GM18508 (cell line): ENCODE measurements at regions not wholly inside any gene's neighbourhood (a gene's known extent, or its start where the extent isn't known, plus 50 kb on each side); places are given as distances from the start of the nearest gene placed in this dataset.
A peak's percentile ranks its signal among the peaks of the same experiment; 100 is the strongest.

ENCODE experiments used
- ATAC-seq: cut with Tn5 transposase; IDR thresholded peaks from one replicate; pipeline ENCODE4 v1.9.1; 2021; ENCODE audit warnings: moderate number of reproducible peaks; ENCODE audit not compliant: insufficient read depth, unreplicated experiment

DNA sequence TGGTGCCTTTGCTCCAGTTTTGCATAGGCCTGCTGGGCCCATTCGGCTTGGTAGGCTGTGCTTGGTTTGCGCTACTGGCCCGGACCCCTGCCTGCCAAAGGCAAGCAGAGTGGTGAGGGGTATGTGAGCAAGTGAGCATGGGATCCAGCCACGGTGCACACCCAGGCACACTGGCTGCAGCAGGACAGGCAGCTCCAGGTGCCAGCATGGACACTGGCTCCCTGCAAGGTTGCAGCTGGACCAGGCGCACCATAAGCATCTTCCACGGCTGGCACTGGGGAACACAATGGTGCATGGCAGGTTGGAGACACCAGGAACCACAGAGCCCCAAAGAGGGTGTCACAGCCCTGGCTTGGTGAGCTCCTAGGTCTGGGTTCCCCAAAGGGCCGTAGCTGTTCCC lies 693.5 kb upstream of the PTBP2 start:
- no peak for ATAC-seq

DNA sequence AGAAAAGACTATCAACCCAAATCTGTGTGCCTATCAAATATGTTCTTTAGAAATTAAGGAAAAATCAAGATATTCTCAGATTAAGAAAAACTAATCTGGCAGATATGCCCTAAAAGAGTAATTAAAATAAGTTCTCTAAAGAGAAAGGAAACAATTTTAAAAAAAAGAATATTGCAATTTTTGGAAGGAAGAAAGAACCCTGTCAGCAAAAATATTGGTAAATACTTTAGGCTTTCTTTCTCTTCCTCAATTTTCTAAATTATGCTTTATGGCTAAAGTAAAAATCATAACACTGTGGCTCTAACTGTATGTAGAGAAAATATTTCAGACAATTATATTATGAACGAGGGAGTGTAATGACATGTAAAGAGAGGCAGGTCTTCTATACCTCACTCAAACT lies 691.3 kb upstream of the PTBP2 start:
- no peak for ATAC-seq

DNA sequence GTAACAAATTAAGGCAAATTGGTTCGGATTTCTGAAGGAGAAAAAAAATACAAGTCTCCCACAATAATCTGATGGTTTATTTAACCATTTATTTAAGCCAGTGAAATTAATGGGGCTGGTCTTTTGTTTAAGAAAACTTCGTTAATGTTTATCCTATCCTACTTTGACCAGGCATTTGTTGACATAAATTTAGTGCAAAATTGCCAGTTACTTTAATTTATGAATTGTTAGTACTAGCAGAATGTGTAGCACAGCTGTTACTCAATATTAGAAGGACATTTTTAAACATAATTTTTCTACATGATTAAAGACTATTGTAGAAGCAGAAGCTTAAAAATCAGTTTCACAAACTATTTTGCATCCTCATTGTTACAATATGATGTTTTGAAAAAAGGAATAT lies 687.6 kb upstream of the PTBP2 start:
- ATAC-seq: no peak

DNA sequence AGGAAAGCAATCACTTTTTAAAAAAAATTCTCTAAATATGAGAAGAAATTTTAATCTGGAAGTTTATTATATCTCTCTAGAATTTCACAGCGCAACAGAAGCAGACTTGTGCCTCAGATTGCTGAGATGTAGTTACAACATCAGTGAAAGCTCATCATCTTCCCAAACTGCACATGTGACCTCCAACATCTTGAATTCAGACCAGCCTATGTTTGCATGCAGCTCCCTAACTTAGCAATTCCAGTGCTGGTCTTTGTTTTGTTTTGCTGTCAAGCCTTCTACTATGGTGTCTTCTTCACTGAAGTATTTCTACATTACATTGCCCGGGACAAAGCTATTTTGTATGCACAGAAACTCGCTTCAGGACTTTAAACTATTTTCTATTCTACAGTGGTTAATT lies 684.8 kb upstream of the PTBP2 start:
- ATAC-seq: no peak

DNA sequence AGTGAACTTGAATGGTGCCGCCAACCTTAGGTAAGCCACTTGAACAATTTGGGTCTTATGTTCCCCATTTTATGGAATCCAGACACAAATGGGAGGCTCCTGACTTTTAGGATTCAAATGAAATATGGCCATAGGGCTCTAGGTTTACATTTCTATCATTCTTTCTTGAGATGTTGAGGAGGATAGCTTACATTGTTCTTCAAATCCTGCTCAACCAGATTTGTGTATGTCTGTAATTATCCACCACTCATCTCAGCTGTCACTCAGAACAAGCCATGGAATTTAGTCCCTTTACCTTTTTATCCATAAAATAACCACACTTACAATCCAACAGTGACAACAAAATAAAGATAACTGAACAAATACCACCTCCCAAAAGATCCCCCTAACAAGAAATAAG lies 682.9 kb upstream of the PTBP2 start:
- ATAC-seq: no peak

DNA sequence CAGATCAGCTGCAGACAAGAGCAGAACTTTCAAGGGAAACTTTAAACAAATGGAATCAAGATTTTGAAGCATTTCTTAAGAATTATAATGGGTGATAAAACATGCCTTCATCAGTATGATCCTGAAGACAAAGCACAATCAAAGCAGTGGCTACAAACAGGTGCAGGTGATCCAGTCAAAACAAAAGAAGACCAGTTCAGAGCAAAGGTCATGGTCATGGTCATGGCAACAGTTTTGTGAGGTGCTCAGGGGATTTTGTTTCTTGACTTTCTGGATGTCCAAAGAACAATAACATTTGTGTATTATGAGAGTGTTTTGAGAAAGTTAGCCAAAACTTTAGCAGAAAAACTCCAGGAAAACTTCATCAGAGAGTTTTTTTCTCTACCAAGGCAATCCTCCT lies 681.7 kb upstream of the PTBP2 start:
- ATAC-seq: no peak

DNA sequence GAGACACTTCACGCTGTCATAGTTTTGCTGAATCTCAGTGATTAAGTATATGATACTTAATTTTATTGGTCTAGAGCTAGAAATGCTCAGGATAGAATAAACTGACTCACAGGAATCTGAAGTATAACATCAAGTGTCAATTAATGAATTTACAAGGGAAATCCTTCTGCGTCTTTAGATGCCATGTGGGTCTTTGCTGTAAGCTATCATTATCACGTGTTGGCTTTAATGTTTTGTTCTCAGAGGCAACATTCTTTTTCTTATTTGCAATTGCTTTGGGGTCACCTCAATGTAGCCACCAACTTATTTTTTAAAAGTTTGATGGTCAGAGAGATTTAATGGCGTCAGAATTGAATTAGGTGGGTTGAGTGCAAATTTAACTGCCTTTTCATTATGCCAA lies 680.1 kb upstream of the PTBP2 start:
- ATAC-seq: no peak

DNA sequence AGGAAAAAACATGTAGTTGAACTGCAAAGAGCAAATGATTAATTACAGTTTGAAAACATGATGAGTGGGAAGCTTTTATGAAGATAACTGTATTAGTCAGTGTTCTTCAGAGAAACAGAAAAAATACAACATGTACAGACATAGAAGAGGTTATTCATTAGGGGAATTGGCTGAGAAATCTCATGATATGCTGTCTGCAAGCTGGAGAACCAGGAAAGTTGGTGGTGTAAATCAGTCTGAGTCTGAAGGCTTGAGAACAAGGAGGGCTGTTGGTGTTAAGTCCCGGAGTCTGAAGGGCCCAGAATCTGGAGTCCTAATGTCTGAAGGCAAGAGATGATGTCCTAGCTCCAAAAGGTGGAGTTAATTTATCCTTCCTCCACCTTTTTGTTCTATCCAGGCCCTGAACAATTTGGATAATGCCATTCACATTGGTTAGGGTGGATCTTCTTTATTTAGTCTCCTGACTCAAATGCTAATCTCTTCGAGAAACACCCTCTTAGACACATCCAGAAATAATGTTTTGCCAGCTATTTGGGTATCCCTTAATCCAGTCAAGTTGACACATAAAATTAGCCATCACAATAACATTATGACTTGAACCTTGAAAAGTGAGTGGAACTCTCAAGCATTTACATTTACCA lies 672.9 kb upstream of the PTBP2 start:
- no peak for ATAC-seq

DNA sequence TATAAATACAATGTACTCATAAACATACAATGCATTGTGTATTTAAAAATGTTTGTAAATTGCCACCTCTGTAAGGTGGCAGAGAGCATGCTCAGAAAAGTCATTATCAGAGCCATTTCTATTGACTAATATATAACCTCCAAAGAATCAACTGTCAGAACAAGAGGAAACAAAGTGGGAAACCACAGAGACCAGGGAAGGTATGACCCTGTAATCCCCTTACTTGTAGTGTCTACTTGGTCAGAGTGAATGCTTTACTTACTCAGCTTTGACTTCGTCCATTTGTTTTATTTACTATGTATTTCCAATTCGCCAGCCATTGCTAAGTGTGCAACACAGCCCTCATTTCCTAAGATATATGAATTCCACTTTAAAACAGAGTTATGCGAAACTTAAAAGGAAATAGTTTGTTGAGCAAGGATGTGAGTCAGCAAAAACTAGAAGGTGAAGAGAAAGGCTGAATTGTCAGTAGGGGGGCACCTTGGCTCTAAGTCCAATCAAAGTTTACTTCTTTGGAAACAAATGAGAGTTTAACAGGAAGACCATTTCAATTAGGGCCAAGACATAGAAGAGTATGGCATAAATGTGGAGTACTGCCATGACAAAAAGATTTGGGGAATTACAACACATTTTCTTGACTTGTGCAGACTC lies 671.7 kb upstream of the PTBP2 start:
- ATAC-seq: no peak

DNA sequence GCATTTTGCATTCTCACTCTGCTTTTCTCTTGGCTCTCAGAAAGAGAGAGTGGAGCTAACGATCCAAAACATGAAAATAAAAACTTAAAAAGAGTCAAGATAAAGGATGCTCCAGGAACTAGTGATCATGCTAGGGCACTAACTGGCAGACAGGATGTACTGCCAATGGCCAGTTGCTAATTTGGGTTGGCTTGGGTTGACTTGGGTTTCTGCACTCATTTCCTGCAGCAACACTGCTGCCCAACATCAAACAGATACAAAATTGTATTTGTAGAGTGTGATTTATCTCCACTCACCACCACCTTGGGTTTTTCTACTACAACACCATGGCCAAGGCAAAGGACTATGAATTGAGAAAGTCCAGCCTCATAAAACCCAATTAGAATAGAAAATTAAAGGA lies 662.3 kb upstream of the PTBP2 start:
- ATAC-seq: no peak

DNA sequence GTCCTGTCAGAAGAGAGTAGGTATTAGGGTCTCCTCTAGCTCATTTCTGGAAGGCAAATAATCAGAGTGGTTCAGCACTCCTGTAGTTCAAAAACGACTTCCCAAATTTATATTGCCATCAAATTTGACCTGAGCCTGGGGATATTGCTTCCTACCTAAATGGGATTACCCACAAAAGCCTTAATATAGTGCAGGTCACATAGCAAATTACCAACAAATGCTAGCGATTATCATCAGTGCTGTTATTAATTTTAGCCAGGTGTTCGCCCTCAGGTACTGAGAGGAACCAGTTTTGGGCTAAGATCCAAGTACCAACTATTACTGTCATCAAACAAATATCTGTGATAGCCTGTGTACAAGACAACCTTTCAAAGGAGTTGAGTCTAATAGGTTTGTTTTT lies 661.8 kb upstream of the PTBP2 start:
- no peak for ATAC-seq

DNA sequence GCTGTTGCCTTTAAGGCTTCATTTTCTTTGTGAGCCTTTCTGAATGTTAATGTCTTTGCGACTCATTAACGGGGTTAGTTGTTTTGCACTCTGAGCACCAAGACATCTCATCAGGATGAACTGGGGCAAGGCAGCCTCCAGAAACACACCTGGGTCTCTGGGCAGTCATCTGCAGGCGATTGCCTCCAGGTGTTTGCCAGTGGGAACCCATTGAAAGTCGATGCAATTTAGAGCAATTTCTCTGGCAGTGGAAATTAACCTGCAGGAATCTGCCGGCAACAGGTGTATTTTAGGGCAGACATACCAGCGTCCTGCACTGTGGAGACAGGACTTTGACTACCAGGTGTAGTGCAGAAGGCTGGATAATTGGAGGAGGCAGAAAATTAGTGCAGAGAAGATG lies 661.0 kb upstream of the PTBP2 start:
- no peak for ATAC-seq

DNA sequence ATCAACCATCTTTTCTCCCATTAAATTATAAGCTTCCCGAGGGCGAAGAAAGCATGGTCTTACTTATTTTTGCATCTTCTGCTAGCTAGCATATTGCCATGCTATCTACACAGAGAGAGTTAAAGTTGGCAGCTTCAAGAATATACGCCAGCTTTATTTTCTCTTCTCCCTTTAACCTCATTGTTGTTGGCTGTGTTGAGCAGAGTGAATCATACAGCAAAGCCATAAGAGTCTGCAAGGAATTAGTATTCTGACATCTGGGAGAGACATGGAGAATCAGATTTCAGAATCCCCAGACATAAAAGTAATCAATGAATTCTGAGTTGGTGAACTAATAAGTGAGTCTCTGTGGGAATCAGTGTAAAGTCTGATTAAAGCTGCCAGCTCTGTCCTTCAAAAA lies 649.6 kb upstream of the PTBP2 start:
- ATAC-seq: no peak

DNA sequence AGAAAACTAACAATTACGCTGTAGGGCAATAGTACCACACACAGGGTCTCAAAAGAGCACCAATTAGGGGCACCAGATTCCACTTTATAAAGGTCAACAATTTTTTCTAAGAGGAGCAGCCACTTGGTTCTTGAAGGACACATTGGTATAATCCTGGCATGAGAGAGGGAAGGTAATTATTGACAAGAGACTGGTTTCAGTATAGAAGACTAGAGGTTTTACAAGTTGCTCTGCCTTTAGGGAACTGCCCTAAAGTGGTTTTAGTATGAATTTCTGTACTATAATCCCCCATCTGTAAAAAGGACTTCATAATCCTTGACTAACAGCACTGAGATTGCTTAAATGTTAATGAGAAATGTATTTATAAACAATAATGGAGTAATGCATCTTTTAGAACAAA lies 648.5 kb upstream of the PTBP2 start:
- ATAC-seq: peak; percentile 86

DNA sequence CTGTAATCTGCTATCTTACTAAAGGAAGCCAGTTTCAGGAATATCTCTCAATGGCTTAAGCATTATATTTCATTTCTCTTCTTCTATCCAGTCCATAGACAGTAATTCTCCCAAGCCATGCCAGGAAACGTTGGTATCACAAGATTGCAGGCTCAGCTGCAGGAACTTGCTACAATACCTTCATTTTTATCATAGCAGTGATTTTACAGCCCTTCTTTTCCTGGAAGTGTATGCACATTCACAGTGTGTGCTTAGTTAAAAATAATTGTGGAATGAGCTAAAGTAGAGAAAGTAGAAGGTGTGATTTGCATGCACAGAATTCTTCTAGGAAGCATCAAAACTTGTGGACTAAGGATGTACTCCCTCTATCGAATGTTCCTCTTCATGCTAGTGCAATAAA lies 647.2 kb upstream of the PTBP2 start:
- no peak for ATAC-seq

DNA sequence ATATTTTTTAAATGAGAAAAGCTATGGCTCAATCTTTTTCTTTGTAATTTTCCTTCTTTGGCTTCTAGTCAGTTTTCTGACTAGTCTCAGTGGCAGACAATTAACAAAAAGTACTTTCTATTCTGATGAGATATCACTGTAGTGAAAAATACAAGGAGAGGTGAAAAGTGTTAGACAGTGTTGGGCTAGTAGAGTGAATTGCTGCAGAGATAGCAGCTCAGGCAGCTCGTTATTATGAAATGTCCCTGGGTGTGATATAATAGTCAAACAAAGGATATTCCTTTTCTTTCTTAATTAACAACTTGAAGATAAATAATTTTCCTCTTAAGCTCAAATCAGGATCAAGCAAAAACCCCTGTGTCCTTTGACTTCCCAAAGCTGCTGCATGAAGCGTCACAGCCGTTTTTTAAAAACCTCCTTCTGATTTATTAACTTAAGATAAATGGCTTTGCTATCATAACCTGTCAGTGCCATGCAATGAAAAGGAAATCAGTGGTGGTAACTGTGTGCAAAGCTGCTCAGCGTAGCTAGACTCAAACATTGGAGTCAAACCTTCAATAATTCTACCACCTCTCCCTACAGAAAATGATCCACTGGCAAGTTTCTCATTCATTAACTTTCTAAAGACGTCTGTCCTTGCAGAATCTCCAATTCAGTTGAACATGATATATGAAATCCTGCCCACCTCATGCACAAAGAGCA lies 646.6 kb upstream of the PTBP2 start:
- ATAC-seq: no peak

DNA sequence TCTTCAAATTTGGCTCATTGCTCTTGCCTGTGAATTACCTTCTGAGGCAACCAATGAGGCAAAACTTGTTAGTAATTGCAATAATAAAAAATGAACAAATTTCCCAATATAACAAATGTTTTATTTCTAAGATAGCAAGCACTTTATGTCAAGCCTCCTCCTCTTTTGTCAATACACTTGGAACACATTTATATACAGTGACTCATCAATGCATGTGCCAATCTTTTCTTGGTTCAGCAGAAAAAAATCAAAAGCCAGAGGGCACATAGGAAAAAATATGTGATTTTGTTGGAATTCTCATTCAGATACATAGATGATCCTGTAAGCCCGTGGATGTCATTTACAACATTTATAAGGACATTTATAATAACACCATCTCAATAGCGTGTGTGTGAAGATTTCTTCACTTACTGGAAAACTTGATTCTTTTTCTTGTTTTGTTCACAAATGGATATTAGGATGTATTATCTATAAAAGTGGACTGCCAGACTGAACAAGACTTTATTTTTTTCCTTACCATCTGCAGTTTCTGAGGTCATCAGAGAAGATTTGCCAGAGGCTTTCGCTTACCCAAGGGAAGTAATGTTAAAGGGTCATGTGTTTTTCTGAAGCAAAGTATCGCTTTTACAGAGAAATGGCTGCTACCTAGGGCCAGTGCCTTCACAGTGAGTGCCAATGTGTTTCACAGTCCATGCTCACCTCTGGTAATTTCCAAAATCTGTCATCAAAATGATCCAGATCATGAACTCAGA lies 645.7 kb upstream of the PTBP2 start:
- no peak for ATAC-seq

DNA sequence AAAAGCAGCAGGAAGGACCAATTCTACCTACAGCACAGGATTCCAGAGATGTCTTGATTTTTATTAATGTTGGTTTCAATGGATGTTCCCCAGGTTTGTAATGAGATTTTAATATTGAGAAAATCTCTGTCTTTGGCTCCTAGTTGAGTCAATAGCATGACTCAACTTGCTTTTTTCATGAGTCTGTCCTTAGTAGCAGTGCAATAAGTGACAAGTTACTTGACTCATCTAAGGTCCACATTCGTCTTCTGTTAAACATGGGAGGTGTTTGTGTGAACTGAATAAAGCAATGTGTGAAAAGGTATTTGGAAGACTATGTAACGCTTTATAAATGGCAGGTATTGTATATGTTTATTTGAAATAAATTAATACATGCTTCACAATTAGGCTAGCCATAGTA lies 645.0 kb upstream of the PTBP2 start:
- no peak for ATAC-seq

DNA sequence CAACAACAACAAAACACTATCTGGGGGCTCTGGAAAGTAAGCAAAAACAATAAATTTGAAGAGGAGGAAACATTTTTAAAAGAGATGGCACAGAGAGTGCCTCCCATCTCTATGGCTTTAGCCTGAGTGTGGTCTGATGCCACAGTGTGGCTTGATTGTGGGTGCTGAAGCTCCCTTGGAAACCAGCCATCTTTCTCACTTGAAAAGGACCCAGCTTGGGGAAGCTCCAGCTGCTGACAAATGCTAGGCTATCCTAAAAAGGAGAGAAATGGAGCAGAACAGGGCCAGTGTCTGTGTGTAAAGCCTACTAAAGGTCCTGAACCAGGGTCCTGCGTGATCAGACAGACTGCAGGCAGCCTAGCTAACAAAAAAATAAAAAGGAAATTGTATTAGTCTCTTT lies 642.0 kb upstream of the PTBP2 start:
- ATAC-seq: no peak

DNA sequence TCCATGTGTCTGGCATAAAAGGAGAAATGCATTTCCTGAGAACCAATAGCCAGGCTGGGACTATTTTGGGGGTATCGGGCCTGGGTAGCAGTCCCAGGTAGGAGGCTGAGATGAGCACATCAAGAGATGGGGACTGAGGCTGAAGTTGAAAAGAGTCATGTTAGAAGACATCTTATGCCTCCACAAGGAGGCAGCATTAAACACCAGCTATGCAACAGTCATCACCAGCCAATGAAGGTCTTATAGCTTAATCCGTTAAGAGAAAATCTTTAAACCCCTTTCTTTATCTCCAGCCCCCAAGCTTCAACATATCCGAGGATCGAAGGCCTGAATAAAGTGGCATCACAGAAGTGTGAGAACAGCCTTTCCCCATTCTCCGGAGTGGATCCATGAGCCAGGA lies 640.7 kb upstream of the PTBP2 start:
- no peak for ATAC-seq

DNA sequence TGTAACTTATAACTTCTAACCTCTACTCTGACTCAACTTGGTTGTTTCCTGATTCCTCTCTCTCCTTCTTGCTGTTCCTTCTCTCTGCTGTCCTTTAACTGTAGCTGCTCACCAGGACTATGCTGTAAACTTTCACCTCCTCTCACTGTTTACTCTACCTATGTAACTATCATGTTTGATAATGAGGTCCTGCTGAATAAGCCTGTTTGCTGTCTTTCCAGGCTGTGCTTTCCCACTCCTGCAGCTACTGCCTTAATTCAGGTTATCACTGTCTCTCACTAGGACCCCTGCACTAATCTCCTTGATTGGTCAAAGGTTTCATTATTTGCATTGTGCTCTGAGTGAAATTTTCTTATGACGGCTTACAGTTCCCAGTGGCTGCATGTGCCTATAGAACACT lies 633.9 kb upstream of the PTBP2 start:
- no peak for ATAC-seq
